HepG2 (cell line): ENCODE measurements at regions not wholly inside any gene's neighbourhood (a gene's known extent, or its start where the extent isn't known, plus 50 kb on each side); places are given as distances from the start of the nearest gene placed in this dataset.

ENCODE experiments used
- ATF3 ChIP-seq: sonication (generic); formaldehyde crosslinking; IDR thresholded peaks from 2 replicates; pipeline ENCODE4 v1.4.0; 2020; ENCODE audit warnings: missing genetic modification reagents
- MAX ChIP-seq: IDR thresholded peaks from 2 replicates; pipeline ENCODE4 v1.6.1; 2012; ENCODE audit warnings: inconsistent platforms
- NR3C1 ChIP-seq: sonication (generic); formaldehyde crosslinking; IDR thresholded peaks from 2 replicates; pipeline ENCODE4 v1.4.0; 2020; ENCODE audit warnings: missing genetic modification reagents
- SMARCC2 ChIP-seq: fragments of 450-650 bp; IDR thresholded peaks from 2 replicates; pipeline ENCODE4 v1.6.1; 2017; ENCODE audit warnings: antibody characterized with exemption, mild to moderate bottlenecking
- SP1 ChIP-seq, 2 experiments: fragments of 450-650 bp in 1 of 2; sonication (generic) in 1 of 2; formaldehyde crosslinking in 1 of 2; IDR thresholded peaks; 2 replicates each; pipeline versions ENCODE4 v1.4.0 to v1.6.1; 2016 to 2020; ENCODE audit warnings: missing genetic modification reagents in 1 of 2
- SRSF9 ChIP-seq: fragments of 200-400 bp; formaldehyde crosslinking; IDR thresholded peaks from 2 replicates; pipeline ENCODE4 v1.6.1; 2018; ENCODE audit warnings: borderline replicate concordance, mild to moderate bottlenecking, low read depth, low read length; ENCODE audit not compliant: insufficient read depth, poor library complexity, severe bottlenecking
- U2AF1 ChIP-seq: fragments of 200-400 bp; formaldehyde crosslinking; optimal IDR thresholded peaks from 2 replicates; pipeline ENCODE3; 2017; ENCODE audit warnings: mild to moderate bottlenecking, low read depth, low read length
- YY1 ChIP-seq: IDR thresholded peaks from 2 replicates; pipeline ENCODE4 v1.6.1; 2011; ENCODE audit warnings: low read length, low read depth, moderate library complexity, mild to moderate bottlenecking; ENCODE audit not compliant: insufficient read depth, insufficient replicate concordance
- ZNF138 ChIP-seq: sonication (generic); formaldehyde crosslinking; IDR thresholded peaks from 2 replicates; pipeline ENCODE4 v1.5.0; 2020; ENCODE audit warnings: mild to moderate bottlenecking, low read depth, missing genetic modification reagents
- ZNF350 ChIP-seq: sonication (generic); formaldehyde crosslinking; IDR thresholded peaks from 2 replicates; pipeline ENCODE4 v1.4.0; 2020; ENCODE audit warnings: mild to moderate bottlenecking, low read depth, missing genetic modification reagents, borderline replicate concordance
- ZNF780A ChIP-seq: sonication (generic); formaldehyde crosslinking; IDR thresholded peaks from 2 replicates; pipeline ENCODE4 v1.8.0; 2022; ENCODE audit warnings: mild to moderate bottlenecking, missing genetic modification reagents, moderate library complexity
- TF ChIP-seq, protein P1 (sequence below): sonication (generic); formaldehyde crosslinking; conservative IDR thresholded peaks from 2 replicates; pipeline ENCODE4 v1.8.0; 2022; ENCODE audit warnings: missing genetic modification reagents
- TF ChIP-seq, protein P2 (sequence below): sonication (generic); formaldehyde crosslinking; IDR thresholded peaks from 2 replicates; pipeline ENCODE4 v1.5.0; 2020; ENCODE audit warnings: mild to moderate bottlenecking, missing genetic modification reagents, moderate library complexity
- TF ChIP-seq, protein P3 (sequence below): sonication (generic); formaldehyde crosslinking; IDR thresholded peaks from 2 replicates; pipeline ENCODE4 v1.8.1; 2023; ENCODE audit warnings: mild to moderate bottlenecking, inconsistent platforms, moderate library complexity, missing genetic modification reagents, borderline replicate concordance

- TF ChIP-seq ZNF138 (CRISPR knock-in tag) = no peak
- TF ChIP-seq, protein P1, sequence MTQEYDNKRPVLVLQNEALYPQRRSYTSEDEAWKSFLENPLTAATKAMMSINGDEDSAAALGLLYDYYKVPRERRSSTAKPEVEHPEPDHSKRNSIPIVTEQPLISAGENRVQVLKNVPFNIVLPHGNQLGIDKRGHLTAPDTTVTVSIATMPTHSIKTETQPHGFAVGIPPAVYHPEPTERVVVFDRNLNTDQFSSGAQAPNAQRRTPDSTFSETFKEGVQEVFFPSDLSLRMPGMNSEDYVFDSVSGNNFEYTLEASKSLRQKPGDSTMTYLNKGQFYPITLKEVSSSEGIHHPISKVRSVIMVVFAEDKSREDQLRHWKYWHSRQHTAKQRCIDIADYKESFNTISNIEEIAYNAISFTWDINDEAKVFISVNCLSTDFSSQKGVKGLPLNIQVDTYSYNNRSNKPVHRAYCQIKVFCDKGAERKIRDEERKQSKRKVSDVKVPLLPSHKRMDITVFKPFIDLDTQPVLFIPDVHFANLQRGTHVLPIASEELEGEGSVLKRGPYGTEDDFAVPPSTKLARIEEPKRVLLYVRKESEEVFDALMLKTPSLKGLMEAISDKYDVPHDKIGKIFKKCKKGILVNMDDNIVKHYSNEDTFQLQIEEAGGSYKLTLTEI (CRISPR knock-in tag) = no peak
- TF ChIP-seq, protein P2, sequence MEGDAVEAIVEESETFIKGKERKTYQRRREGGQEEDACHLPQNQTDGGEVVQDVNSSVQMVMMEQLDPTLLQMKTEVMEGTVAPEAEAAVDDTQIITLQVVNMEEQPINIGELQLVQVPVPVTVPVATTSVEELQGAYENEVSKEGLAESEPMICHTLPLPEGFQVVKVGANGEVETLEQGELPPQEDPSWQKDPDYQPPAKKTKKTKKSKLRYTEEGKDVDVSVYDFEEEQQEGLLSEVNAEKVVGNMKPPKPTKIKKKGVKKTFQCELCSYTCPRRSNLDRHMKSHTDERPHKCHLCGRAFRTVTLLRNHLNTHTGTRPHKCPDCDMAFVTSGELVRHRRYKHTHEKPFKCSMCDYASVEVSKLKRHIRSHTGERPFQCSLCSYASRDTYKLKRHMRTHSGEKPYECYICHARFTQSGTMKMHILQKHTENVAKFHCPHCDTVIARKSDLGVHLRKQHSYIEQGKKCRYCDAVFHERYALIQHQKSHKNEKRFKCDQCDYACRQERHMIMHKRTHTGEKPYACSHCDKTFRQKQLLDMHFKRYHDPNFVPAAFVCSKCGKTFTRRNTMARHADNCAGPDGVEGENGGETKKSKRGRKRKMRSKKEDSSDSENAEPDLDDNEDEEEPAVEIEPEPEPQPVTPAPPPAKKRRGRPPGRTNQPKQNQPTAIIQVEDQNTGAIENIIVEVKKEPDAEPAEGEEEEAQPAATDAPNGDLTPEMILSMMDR (CRISPR knock-in tag) = no peak
- no peak for TF ChIP-seq SP1 (IDR thresholded peaks at IDR 0.05)
- no peak for TF ChIP-seq SP1 (CRISPR knock-in tag; IDR thresholded peaks at IDR 0.05)
- TF ChIP-seq SRSF9 = no peak
- TF ChIP-seq ZNF780A = no peak
- no peak for TF ChIP-seq NR3C1 (CRISPR knock-in tag)
- TF ChIP-seq ATF3 = no peak
- TF ChIP-seq, protein P3, sequence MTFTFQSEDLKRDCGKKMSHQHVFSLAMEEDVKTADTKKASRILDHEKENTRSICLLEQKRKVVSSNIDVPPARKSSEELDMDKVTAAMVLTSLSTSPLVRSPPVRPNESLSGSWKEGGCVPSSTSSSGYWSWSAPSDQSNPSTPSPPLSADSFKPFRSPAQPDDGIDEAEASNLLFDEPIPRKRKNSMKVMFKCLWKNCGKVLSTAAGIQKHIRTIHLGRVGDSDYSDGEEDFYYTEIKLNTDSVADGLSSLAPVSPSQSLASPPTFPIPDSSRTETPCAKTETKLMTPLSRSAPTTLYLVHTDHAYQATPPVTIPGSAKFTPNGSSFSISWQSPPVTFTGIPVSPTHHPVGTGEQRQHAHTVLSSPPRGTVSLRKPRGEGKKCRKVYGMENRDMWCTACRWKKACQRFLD = no peak
- no peak for TF ChIP-seq MAX
- no peak for TF ChIP-seq SMARCC2
- no peak for TF ChIP-seq YY1
- no peak for TF ChIP-seq U2AF1
- TF ChIP-seq ZNF350 = no peak
Measured at GRCh38 chr5:133735346-133735745, 123.0 kb upstream of the FSTL4 start.
